ENCODE measurements at regions not wholly inside any gene's neighbourhood (a gene's known extent, or its start where the extent isn't known, plus 50 kb on each side); places are given as distances from the start of the nearest gene placed in this dataset.
"Not testable (repeated sequence)": the region's sequence is repeated elsewhere in the genome, so short reads cannot be mapped to it uniquely, and the experiment has no call there.

DNA sequence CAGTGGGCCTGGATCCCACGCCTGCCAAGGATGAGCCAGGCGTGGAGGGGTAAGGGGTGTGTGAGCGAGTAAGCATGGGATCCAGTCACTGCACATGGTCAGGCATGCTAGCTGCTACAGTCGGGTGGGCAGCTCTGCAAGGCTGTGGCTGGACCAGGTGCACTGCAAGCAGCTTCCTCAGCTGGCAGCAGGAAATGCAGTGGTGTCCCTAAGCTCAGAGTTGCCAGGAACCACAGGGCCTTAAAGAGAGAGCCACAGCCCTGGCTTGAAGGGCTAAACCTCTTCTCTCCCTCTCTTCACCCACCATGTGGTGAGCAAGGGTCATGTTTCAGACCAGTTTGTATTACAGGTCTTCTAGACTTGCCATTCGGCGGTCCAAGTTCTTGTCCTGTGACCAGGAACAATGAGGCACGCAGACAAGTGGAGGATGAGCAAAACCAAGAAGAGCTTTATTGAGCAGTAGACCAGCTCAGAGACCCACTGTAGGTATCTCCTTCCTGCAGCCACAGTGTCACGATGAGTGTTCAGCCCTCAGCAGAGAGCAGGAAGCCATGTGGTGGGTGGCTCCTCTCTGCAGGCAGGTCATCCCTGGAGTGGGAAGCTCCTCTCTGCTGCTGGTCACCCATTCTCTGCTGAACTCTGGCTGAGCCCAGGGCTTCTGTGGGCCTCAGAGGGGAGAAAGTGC is 511.9 kb downstream of the PYDC2 start:
- DNase-seq = peak in 1 of 2 experiments; percentile 9

GRCh38 chr3:191973820-191974219 is 512.9 kb downstream of the PYDC2 start:
- no peak for DNase-seq

DNA sequence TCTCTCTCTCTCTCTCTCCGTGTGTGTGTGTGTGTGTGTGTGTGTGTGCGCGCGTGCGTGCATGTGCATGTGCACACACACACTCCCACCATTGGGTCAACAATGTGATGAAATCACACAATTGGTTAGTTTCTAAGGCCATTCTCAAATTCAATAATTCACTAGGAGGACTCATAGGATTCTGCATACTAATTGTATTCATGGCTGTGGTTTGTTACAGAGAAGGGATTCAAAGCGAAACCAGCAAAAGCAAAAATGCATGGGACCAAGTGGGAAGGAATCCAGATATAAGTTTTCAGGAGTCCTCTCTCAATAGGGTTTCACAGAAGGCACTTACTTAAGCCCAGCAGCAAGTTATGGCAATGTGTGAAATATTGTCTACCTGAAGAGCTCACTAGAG is 515.0 kb downstream of the PYDC2 start:
- DNase-seq = no peak

DNA sequence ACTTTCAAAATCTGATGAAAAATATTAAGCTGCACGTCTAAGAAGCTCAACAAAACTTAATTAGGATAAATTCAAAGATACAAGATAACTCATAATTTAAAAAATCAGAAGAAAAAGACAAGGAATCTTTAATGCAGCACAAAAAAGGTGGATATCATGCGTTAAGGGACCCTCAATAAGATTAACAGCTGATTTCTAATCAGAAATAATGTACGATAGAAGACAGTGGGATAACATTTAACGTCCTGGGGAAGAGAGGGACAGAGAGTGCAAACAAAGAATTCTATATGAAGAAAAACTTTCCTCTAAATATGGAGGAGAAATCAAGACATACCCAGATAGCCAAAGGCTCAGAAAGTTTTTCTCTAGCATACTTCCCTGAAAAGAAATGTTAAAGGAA is 519.5 kb downstream of the PYDC2 start:
- no peak for DNase-seq

- DNase-seq = no peak
These were observed 521.5 kb downstream of the PYDC2 start for GRCh38 chr3:191982481-191982880.

DNA sequence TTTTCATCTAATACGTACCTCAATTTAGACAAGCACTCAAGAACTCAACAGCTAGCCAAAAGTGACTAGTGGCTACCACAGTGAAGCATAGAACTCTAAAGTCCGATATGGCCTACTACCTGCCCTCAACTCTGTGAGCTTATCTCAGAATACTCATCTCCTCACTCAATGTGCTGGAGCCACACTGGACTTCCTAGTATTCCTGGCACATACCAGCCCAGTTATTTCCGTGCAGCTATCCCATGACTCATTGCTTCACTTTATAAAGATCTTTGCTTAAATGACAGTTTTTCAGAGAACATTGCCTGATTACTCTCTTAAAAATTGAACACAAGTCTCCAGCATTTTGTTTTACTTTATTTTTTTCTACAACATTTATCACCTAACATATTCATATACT is 524.7 kb downstream of the PYDC2 start:
- DNase-seq = no peak

- DNase-seq = no peak
These were observed 526.9 kb downstream of the PYDC2 start for GRCh38 chr3:191987831-191988350.

DNA sequence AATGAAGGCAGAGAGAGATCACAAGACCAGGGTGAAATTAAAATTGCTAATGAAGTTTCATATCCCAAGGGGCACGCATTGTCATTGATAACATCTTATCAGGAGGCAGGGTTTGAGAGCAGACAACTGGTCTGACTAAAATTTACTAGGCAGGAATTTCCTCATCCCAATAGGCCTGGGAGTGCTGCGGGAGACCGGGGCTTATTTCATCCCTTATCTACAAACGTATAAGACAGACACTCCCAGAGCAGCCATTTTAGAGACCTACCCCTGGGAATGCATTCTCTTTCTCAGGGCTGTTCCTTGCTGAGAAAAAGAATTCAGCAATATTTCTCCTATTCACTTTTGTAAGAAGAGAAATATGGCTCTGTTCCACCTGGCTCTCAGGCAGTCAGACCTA is 533.0 kb downstream of the PYDC2 start:
- not testable (repeated sequence) for DNase-seq

DNA sequence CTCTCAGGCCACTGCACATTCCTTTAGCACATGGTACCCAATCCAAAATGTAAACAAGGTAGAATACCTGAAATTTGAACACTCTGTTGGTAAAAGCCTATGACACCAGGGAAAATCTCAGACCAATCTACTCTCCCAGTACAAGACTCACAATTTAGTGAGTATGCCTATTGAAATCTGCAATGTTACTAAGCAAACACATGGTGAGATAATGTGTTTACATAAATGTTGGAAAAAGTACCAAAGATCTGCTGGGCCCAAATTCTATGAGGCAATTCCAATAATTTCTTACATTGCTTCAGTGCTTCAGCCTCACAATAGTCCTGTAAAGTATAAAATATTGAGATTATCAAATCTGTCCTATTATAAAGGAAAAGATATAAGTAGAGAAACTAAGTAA is 536.1 kb downstream of the PYDC2 start:
- no peak for DNase-seq

DNA sequence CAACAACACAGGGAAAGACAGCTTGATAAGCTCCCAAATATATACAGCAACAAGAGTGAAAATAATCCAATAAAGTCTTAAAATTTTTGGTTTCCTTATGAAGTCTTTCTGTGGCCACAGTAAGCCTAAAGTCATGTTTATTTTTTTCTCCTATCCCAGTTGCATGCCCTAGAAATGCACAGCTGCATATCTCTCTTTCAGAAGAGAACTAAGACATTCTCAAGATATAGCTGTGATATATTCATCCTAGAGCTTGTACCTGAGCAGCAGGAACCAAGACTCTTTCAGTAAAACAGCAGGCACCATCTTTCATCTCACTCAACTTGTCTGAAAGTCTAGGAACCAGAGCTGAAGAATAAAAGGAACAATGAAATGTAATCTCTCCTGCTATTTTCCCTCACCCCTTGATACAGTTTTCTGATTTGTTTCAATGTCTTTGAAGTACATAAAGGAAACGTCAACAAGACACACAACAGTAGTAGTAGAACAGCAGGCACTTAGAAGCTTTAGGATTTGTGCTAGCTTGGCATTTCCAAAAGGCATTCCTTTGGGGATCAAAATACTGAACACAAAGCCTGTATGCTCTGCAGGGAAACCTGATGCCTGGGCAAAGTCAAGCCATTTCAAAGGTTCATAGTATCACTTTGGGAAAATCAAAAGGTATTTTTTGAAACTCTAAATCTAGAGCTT is 536.8 kb downstream of the PYDC2 start:
- DNase-seq = no peak

DNA sequence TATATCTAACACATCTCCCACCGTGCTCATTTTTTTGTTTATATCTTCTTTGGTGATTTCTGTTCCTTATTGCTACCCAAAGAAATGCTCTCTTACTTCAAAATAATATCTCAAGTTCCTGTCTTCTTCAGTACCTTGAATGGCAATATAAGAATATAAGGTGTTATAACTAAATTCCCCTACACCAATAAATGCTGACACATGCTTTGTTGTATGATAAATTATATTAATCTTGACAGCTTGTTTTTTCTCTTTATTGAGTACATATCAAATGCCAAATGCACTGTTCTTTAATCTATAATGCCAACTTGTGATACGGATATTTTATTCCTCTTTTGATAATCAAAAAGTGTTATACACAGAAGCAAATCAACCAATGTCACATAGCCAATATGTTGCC is 540.3 kb downstream of the PYDC2 start:
- no peak for DNase-seq

- peak in 1 of 2 experiments; percentile 6 for DNase-seq
These were observed 545.0 kb downstream of the PYDC2 start for GRCh38 chr3:192005989-192006388.

GRCh38 chr3:192009903-192010302 is 548.9 kb downstream of the PYDC2 start:
- DNase-seq = no peak

- no peak for DNase-seq
These were observed 549.5 kb downstream of the PYDC2 start for GRCh38 chr3:192010490-192010889.

DNA sequence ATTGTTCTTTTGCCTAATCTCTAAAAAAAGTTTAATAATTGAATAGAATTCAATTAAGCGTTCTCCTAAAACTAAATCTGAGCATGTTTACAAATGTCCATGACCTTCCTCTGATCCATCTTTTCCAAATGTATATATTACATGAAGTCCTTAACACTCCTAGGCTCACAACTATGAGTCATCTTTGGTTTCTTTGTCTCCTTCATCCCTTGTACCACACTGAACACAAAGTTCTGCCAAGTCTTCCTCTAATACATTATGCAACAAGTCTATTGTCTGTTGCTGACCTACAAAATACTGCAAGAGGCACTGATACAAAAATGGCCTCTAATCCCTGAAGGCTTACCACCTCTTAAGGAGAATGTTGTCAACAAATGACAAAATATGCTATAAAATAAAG is 550.2 kb downstream of the PYDC2 start:
- DNase-seq = no peak

DNA sequence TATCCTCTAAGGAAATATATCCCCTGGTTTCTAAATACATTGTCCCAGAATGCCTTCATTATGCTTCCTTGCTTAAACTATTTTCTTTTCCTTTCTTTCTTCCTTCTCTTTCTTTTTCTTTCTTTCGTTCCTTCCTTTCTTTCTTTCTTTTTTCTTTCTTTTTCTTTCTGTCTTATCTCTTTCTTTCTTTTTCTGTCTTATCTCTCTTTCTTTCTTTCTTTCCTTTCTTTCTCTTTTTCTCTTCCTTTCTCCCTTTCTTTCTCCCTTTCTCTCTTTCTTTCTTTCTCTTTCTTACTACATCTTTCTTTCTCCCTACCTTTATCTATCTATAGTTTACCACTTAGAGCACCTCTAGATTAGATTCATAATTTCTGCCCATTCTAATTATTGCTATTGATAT is 552.1 kb downstream of the PYDC2 start:
- no peak for DNase-seq

- DNase-seq = no peak
These were observed 561.4 kb downstream of the PYDC2 start for GRCh38 chr3:192022412-192022811.

DNA sequence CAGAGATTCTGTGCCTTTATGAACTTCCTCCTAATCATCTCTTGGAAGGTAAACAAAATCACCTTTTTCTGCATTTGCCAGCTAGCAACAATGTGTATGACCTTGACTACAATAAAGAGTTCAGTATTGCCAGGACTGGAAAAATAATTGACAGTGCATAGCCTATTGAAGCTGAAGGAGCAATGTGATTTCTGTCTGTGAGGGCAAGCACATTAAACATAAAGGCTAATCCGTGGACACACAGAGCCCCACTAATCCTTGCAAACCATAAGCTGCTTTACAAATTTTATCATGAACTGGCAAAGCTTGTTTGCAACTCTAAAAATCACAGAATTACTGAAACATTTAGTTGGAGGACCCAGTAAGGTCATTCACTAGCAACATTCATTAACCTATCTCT is 563.8 kb downstream of the PYDC2 start:
- no peak for DNase-seq

- DNase-seq = no peak
These were observed 565.7 kb downstream of the PYDC2 start for GRCh38 chr3:192026661-192027060.

- no peak for DNase-seq
These were observed 571.0 kb downstream of the PYDC2 start for GRCh38 chr3:192031941-192032340.

DNA sequence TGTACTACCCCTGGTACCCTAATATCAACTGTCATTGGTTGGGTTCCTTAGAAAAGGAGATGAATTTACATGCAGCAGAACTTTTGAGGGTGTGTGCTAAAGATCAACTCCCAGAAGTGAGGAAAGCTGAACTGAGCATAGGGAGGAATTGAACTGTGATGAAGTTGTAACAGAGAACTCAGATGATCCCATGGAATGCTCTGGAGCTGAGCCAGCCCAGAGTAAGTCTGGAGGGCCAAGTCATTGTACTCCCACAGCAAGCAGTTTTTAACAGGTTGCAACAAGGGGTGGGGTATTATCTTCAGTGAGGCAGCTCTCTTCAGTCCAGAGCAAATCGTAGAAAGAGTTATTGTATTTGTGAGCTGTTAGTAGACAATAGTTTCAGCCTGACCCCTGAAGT is 572.3 kb downstream of the PYDC2 start:
- no peak for DNase-seq

- DNase-seq = no peak
These were observed 577.8 kb downstream of the PYDC2 start for GRCh38 chr3:192038726-192039125.

DNA sequence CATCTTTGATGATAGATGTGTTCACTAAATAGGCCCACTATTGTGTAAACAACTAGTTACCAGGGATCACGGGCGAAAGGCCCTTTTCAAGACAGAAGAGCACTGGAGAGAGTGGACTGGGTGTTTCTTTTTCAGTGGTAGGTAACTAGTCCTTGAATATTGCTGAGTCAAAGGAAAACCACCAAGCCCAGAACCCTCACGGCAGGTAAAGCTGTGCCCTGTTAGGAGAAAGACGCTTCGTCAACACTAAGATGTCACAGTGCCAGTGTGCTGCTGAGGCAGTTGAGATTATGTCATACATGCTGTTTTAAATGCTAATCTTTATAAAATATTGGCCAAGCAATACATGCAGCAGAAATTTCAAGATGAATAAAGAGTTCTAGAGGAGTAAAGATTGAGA is 578.6 kb downstream of the PYDC2 start:
- DNase-seq = no peak

GRCh38 chr3:192040282-192041043 is 579.5 kb downstream of the PYDC2 start:
- no peak for DNase-seq

Measured in Kasumi-1 (cell line).